HG03469 (cell line): ENCODE measurements at regions not wholly inside any gene's neighbourhood (a gene's known extent, or its start where the extent isn't known, plus 50 kb on each side); places are given as distances from the start of the nearest gene placed in this dataset.

Experiments used
- ATAC-seq: cut with Tn5 transposase; IDR thresholded peaks from one replicate; pipeline ENCODE4 v1.9.1; 2021; ENCODE audit warnings: mild to moderate bottlenecking, moderate library complexity, moderate number of reproducible peaks; ENCODE audit not compliant: unreplicated experiment

GRCh38 chr14:101064121-101064661, 160.7 kb upstream of the RTL1 start:
- ATAC-seq: no peak

DNA sequence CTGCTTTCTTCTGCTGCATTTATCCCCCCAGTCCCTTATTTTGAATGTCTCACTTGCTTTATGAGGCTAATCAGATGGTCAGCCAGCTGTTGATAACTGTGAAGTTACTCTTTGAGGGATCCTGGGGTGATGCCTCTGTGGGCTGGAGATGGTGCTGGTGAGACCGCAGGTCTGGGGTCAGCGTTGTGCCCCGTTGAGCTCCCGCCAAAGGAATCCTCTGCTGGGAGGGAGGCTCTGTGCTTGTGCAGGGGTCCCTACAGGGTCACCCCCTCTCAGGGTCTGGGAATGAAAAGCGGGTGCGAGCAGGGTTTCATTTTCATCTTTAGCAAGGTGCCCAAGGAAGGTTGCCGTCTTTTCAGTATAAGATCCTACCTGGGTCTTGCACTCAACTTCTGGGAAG, 161.2 kb upstream of the RTL1 start:
- ATAC-seq: no peak

GRCh38 chr14:101065246-101065645, 161.7 kb upstream of the RTL1 start:
- no peak for ATAC-seq

GRCh38 chr14:101065696-101066694, 162.5 kb upstream of the RTL1 start:
- ATAC-seq: no peak

GRCh38 chr14:101066826-101067510, 163.4 kb upstream of the RTL1 start:
- ATAC-seq: no peak

GRCh38 chr14:101068313-101069227, 165.0 kb upstream of the RTL1 start:
- ATAC-seq: no peak

DNA sequence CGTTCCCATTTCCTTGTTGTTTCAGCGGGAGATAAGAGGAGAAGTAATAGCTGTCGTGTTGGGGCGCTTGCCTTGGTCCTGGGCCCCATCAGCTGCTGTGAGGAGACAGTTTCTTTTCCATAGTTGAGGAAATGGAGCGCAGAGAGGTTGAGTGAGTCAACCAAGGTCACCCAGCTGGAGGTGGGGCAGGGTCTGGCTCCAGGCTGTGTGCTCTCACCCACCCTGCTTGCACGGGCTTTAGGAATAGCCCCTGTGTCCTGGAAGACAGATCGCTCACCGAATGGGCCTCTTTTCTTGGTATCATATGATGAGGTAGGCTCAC, 165.7 kb upstream of the RTL1 start:
- no peak for ATAC-seq

GRCh38 chr14:101069666-101070362, 166.3 kb upstream of the RTL1 start:
- no peak for ATAC-seq

DNA sequence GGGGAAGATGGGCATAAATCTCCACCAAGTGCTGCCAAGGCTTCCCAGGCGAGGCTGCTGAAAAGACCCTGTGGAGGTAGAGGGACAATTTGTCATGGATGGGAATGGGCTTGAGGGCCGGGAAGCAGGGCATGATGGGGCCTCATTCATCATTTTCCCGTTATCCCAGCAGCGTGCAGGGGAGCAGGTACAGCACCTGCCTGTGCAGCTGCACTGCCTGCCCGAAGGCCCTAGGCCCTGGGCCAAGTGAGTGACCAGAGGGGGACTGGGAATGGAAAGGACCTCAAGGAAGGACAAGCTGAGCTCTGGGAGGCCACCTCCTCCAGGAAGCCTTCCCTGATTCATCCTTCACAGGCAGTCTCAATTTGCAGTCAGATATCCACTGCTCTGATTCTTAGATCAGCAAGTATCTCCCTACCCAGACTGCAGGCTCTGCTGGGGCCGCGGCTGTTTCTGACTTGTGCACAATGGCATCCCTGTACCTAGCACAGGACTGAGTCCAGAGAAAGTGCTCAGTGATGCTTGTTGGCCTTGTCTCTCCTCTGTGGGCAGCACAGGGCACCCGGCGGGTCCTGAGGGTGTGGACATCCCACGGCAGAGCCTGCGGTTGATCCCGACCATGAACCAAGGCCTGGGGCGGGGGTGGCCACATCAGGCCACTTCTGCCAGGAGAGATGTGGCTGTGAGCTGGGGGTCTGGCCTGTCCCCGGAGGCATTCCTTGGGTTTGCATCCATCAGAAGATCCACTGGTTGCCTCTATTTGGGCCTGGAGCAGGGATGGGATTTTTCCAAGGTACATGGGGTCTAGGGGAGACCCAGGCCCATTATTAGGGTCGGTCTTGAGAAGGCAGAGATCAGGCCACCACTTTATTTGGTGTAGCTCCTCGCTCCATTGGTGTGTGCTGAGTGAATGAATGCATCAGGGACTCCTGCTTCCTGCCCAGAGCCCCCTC, 167.3 kb upstream of the RTL1 start:
- no peak for ATAC-seq

DNA sequence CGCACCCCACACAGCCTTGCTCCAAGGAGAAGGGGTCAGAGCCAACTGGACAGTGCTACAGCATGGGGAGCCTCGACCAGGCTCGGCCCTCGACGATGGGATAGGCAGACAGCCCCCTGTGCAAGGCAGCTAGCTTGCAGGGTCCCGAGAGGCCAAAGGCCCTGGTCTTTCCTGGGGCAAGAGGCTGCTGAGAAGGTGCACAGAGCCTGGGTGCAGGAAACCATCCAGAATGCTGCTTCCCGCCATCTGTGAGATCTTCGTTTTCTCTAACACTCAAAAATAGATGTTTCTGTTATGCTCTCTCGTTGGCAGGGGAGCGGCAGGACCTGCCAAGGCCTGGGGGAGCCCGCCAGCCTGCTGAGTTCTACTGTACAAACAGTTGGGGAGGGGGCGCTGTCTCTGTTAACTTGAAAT, 168.0 kb upstream of the RTL1 start:
- ATAC-seq: no peak

DNA sequence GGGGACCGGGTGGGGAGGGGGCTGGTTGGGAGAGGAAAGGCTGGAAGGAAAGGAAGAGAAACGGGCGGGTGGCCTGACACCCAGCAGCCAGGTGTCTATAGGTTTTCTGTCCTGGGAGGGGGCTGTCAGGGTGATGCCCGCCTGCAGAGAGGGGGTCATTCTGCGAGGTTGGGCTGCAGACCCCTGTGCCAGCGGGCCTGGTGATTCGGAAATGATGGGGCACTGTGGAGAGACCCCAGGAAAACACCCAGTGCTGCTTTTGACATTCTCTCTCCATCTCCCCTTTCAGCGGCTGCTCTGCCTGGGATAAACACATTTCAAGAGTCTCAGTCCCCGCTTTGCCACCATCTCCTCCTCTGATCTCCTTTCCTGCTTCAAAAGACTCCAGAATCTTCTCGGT, 168.5 kb upstream of the RTL1 start:
- no peak for ATAC-seq

DNA sequence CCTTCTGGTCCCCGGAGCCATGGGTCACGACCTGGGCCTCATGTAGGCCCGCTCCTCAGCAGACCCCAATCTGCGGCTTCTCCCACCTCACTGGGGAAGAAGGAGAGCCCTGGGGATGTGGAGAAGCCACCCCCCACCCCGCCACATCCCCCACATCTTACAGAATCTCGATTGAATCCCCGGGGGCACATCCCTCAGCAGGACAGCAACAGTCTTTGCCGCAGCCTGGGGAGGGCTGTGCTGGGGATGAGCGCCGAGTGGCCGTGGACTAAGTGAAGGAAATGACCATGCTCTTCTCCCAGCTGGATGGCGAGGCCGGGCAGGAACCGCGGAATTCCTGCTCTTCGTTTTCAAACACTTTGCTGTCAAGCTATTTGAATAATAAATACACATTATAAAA, 169.0 kb upstream of the RTL1 start:
- ATAC-seq: no peak

DNA sequence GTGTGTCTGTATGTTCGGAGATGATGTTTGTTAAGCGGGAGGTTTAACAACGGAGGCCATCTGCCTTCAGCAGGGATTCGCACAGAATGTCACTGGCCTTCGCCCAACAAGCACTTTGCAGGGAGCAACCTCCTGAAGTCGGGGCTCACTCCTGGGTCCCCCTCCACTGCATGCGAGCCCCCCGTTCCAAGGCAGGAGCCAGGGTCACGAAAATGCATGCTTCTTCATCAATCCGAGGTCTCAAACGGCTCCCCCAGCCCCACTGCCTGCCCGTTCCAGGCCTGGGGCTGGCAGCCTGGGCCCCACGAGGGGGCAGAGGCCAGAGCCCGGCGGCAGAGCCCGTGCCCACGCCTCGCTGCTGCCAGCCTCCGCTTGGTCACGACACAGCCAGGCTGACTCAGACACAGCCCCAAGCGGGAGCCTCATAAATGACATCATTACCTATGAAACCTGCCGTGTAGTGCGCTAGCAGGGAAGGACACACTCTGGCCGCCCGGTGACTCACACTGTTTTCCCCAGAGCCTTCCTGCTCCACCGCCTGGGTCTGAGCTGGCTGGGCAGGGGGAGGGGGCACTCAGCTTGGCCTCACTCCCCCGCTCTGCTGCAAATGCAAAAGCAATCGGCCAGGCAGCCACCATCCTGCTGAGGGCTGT, 169.5 kb upstream of the RTL1 start:
- peak; percentile 77 for ATAC-seq

- ATAC-seq: no peak
These were observed 170.1 kb upstream of the RTL1 start for GRCh38 chr14:101073598-101073965.

- no peak for ATAC-seq
These were observed 170.9 kb upstream of the RTL1 start for GRCh38 chr14:101074196-101075024.

- ATAC-seq: peak; percentile 53
These were observed 171.7 kb upstream of the RTL1 start for GRCh38 chr14:101075025-101075800.

DNA sequence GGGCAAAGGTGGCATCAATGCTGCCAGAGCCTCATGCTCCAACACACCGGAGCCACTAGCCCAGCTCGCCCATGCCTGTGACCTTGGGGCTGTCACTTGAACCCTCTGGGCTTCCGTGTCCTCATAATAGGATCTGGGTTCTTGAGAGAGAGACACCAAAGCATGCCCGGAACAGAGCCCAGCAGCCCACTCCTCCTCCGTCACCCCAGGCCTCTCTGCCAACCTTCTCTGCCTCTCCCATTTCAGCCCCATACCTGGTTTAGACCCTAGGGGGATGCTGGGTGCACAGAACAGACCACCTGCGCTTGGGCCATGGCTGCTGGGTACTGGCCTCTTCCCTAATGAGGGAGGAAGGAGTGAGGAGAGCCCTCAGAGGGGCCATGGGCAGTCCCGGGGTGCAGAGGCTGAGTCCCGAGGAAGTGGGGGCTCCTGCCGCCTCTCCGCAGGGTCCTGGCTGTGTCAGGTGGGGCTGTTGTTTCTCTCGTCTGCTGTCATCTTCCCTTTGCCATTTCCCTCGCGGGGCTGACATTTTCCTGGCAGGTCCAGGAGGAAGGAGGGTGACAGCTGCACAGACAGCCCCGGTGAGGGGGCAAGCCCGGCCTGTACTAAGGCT, 172.4 kb upstream of the RTL1 start:
- no peak for ATAC-seq
